Left lobe of liver (tissue), 2 donors: ENCODE measurements at regions not wholly inside any gene's neighbourhood (a gene's known extent, or its start where the extent isn't known, plus 50 kb on each side); places are given as distances from the start of the nearest gene placed in this dataset.

ENCODE experiments used
- ATAC-seq: fragments of 200-7000 bp; cut with Tn5 transposase; one replicate; pipeline ENCODE4 v1.9.1; 2020; ENCODE audit warnings: mild to moderate bottlenecking, moderate library complexity
- DNase-seq: peaks from one replicate; pipeline ENCODE4 v3.0.0-alpha.2; 2020; ENCODE audit warnings: low spot score
- donor health status: DM: no; HTN: no; CAD: no; lungs with moderate emphysema.
- donor health status: DM: no; HTN: yes; CAD: no.

GRCh38 chr16:86663685-86664521 lies 85.6 kb downstream of the FOXL1 start:
- no peak for ATAC-seq

GRCh38 chr16:86664522-86665318 lies 86.4 kb downstream of the FOXL1 start:
- ATAC-seq (peak; percentile 34), DNase-seq (no peak)

More at GRCh38 chr16:86663685-86664521, 85.6 kb downstream of the FOXL1 start:
- no peak for DNase-seq

GRCh38 chr16:86665319-86665675 lies 86.9 kb downstream of the FOXL1 start:
- DNase-seq (no peak), ATAC-seq (no peak)

DNA sequence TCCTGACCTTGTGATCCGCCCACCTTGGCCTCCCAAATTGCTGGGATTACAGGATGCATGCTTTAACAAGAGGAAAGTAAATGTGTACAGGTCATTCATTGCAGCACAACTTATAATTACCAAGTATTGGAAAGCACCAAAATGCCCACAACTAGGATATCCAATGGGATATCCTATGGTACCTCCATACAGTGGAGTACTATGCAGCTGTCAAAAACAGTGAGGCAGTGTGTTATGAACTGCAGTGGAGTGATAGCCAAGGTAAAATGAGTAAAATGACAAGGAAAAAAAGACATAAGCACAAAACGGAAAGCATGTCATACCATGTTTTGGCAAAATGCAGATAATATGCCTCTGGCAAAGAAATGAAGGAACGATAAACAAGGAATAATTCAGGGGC lies 87.6 kb downstream of the FOXL1 start:
- no peak for ATAC-seq
- DNase-seq, result no peak

- ATAC-seq (no peak), DNase-seq (no peak)
Observed at GRCh38 chr16:86667035-86667434, 88.7 kb downstream of the FOXL1 start.

DNA sequence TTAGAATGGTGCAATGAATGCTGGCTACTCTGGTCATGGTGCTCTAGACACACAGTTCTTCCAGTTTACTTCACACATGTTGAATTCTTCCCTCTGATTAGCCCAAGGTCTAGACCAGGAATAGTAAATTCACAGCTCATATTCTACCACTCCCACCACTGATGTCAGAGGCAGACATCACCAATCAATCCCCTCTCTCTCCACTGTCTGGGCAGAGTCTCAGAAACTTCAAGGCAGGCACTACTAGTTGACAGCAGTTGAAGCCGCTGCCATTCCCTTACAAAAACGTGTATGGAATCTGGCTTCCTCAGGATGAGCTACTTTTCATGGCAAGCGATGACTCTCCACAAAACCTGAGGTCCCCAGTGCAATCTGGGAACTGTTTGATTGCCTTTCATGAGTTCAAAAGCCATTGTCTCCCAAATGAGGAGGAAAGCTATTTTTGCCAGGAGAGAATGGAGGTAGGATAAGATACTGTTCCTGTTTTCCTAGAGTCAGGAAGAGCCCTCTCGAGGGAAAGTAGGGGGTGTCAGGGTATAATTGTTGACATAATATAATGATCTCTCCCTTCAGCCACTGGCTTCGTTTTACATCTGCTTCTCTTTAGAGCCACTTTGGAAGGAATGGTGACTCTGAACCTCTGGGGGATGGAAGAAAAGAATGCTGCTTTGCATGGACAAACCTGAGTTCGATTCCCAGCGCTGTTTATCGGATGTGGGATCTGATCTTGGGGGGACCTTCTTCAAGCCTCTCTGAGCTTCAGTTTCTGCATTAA lies 90.0 kb downstream of the FOXL1 start:
- DNase-seq, result no peak
- no peak for ATAC-seq

DNA sequence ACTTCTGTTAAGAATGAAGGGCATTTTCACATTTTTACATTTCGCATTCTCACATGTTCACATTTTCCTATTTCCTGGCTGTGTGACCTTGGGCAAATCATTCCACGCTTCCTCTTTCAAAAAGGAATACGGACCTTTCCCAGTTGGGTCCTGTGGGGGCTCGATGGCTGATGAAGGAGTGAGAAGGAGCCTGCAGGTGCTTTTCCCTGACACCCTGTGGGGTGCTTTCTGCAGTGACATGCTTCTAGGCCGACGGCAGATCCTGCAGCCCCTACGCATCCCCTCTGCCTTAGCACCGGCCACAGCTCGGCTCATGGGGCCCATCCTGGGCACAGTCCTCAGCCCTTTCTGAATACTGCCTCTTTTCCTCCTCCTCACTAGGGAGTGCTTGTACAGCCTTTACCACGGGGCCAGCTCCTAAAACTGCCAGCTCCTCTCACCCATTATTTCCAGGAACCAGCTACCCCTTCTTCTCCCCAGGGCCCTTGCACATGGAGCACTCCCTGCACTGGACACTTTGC lies 91.0 kb downstream of the FOXL1 start:
- DNase-seq (no peak), ATAC-seq (no peak)

GRCh38 chr16:86669937-86670749 lies 91.8 kb downstream of the FOXL1 start:
- no peak for ATAC-seq

GRCh38 chr16:86670750-86671234 lies 92.4 kb downstream of the FOXL1 start:
- DNase-seq (no peak), ATAC-seq (no peak)

More at GRCh38 chr16:86669937-86670749, 91.8 kb downstream of the FOXL1 start:
- no peak for DNase-seq

- DNase-seq (no peak), ATAC-seq (no peak)
Observed at GRCh38 chr16:86671486-86672178, 93.3 kb downstream of the FOXL1 start.

DNA sequence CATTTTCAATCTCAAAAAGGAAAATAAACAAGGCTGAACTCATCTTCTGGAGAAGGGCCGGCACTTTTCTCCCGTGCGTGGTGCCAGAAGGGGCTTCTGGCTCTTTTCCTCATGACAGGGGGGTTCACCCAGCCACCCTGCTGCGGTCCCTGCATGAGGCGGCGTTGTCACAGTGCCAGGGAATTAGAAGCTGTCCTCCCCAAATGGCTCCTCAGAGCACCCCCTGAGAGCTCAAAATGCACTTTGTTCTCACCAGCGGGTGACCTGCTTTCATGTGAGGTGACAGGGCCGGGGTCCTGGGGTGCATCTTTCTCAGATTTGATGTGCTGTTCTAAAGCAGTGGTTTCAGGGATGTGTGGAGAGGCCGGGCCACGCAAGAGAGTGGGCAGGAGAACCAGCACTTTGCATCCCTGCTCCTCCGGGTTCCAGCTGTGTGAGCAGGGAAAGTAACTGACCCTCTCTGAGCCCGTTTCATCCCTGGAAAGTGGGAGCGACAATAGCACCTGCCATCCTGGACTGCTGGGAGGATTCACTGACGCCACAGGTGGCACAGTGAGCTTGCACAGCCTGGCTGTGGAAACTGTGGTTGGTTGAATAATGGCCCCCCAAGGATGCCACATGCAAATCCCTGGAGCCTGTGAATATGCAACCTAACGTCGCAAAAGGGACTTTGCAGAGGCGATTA lies 94.0 kb downstream of the FOXL1 start:
- DNase-seq (no peak), ATAC-seq (no peak)

GRCh38 chr16:86673090-86673955 lies 95.0 kb downstream of the FOXL1 start:
- no peak for ATAC-seq
- no peak for DNase-seq

DNA sequence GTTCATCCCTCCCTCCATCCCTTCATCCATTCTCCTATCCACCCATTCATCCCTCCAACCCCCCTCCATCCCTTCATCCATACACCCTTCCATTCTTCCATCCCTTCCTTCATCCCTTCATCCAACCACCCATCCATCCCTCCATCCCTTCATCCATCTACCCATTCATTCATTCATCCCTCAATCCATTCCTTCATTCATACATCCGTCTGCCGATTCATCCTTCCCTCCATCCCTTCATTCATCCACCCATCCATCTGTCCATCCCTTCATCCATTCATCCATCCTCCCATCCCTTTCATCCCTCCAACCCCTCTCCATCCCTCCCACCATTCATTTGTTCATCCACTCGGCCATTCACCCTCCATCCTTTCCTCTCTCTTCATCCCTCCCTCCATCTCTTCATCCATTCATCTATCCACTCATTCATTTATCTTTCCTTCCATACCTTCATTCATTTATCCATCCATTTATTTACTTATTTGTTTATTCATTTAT lies 95.7 kb downstream of the FOXL1 start:
- ATAC-seq, result no peak
- no peak for DNase-seq

GRCh38 chr16:86676254-86676670 lies 97.9 kb downstream of the FOXL1 start:
- DNase-seq, result no peak
- ATAC-seq, result no peak

GRCh38 chr16:86679490-86679889 lies 101.1 kb downstream of the FOXL1 start:
- no peak for ATAC-seq

DNA sequence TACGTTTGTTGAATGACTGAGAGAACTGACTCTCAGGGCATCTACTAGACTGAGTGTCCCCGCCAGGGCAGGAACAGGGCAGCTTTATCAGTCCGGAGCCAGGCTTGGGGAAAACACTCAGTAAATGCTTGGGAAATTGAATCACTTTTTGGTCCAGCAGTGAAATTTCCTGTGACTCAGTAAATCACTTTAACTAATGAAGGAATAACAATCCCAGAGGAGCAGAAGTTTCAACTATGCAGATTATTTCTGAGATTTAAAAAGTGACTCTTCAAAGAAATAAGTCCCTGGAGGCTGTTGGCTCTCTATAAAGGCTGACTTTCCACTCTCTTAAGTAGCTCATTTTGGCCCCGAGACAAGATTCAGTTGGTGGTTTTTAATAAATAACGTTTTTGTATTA lies 101.8 kb downstream of the FOXL1 start:
- no peak for ATAC-seq
- no peak for DNase-seq

More at GRCh38 chr16:86679490-86679889, 101.1 kb downstream of the FOXL1 start:
- no peak for DNase-seq

- DNase-seq (no peak), ATAC-seq (no peak)
Observed at GRCh38 chr16:86680661-86681030, 102.3 kb downstream of the FOXL1 start.
